DMS153 (cell line): ENCODE measurements at regions not wholly inside any gene's neighbourhood (a gene's known extent, or its start where the extent isn't known, plus 50 kb on each side); places are given as distances from the start of the nearest gene placed in this dataset.

Experiments
- DNase-seq: peaks from one replicate; lab custom pipeline; 2025; lab: John Stamatoyannopoulos, UW

DNA sequence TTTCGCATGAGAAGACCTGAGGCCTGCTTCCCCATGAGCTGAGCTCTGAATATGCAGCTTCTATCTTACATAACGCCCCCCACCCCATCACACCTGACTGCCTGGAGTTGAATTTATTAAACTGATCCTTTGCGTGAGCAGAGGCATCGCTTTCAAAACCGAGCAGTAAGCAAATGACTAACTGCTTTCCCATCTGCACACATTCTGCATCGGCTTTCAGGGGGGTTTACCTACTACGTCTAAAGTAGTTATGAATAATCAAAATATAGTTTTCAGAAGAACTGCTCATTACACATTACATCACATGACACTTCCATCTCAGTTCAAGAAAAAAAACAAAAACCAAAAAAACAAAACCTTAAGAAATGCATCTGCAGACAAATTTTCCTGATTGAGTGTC, 54.7 kb upstream of the EGR2 start:
- no peak for DNase-seq

GRCh38 chr10:62869958-62870357, 53.8 kb upstream of the EGR2 start:
- no peak for DNase-seq

DNA sequence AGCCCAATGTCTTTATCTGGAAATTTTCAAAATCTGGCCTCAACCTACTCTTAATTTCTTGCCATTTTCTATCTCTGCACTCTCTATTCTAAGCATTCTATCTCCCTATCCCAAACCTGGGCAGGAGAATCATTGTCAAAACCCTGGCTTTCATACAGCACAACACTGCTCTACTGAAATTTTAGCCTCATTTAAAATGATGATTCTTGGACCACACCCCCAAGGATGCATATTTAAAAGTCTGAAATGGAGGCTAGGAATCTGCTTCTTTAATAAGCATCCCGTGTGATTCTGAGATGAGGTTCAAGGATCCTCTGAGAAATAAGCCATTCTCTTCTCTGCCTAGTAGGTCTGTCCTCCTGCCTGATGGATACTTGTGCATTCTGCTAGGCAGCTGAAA, 50.8 kb upstream of the EGR2 start:
- DNase-seq: no peak

DNA sequence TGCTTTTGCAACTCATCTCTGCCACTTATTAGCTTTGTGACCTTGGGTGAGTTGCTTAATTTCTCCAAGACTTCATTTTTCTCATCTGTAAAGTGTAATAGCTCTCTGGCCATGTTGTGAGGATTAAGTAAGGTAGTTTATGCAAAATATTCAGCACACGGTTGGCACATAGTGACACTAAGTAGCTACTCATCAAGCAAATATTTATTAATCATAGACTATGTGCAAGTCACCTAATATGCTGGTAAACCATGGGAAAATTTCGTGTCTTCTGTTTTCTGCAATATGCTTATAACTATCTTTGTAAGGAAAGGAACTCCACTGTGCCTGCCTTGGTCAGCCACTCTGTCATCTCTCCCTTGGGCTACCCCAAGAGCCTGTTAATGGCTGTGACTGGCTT, 50.3 kb upstream of the EGR2 start:
- DNase-seq: no peak
